Transverse colon (tissue), 4 donors: ENCODE measurements at regions not wholly inside any gene's neighbourhood (a gene's known extent, or its start where the extent isn't known, plus 50 kb on each side); places are given as distances from the start of the nearest gene placed in this dataset.

Experiments used
- DNase-seq: peaks from one replicate; pipeline ENCODE4 v3.0.0-alpha.2; 2019
- H3K27ac ChIP-seq, 4 donors: fragments of 200-600 bp; sonication (generic); 2 replicates each; pipeline ENCODE4 v1.5.1; 2016 to 2018; ENCODE audit warnings: inconsistent platforms in 4 of 4
- H3K27me3 ChIP-seq: fragments of 200-600 bp; sonication (generic); 2 replicates; pipeline ENCODE4 v1.5.1; 2017; ENCODE audit warnings: inconsistent platforms
- H3K36me3 ChIP-seq, 4 donors: fragments of 200-600 bp; sonication (generic); 2 replicates each; pipeline ENCODE4 v1.5.1; 2017 to 2019; ENCODE audit warnings: inconsistent platforms in 4 of 4
- H3K4me1 ChIP-seq, 4 donors: fragments of 200-600 bp; sonication (generic); 2 replicates each; pipeline ENCODE4 v1.5.1; 2017 to 2020; ENCODE audit warnings: inconsistent platforms in 4 of 4
- H3K4me3 ChIP-seq, 4 donors: fragments of 200-600 bp; sonication (generic); 1 replicate in 1 of 4; 2 replicates in 3 of 4; pipeline versions ENCODE4 v1.5.1 to v1.6.1; 2017 to 2019; ENCODE audit warnings: inconsistent platforms in 4 of 4
- H3K9me3 ChIP-seq, 2 donors: fragments of 200-600 bp; sonication (generic); 2 replicates each; pipeline ENCODE4 v1.5.1; 2017 to 2019; ENCODE audit warnings: inconsistent platforms in 2 of 2
- EP300 ChIP-seq: sonication (generic); formaldehyde crosslinking; IDR thresholded peaks from one replicate; pipeline ENCODE4 v1.6.1; 2017; ENCODE audit warnings: antibody characterized with exemption, low read depth
- POLR2A ChIP-seq: fragments of 450-650 bp; IDR thresholded peaks from one replicate; pipeline ENCODE4 v1.6.1; 2016; ENCODE audit warnings: antibody characterized with exemption, mild to moderate bottlenecking, moderate library complexity
- POLR2AphosphoS5 ChIP-seq, 3 donors: sonication (generic); formaldehyde crosslinking; IDR thresholded peaks; one replicate each; pipeline ENCODE4 v1.6.1; 2016; ENCODE audit warnings: antibody characterized with exemption in 3 of 3
- WGBS, 2 donors: methylation state at CpG; one replicate each; pipeline ENCODE4 v1.1.5; 2018; ENCODE audit warnings: low coverage in 1 of 2; 5-methylcytosine and 5-hydroxymethylcytosine counted together
- in situ Hi-C, 4 donors: fragments of 200-750 bp; cut with MboI; loops; one replicate each; pipeline versions ENCODE4 v1.15.0 to v1.15.1; 2017; ENCODE audit warnings: low sequenced_read_pairs in 3 of 4, low pct_ligation_motif_present in 1 of 4, low pct_unique_long_range_greater_than_20kb in 1 of 4
- intact Hi-C: fragments of 100-400 bp; cut with DNase I; formaldehyde crosslinking; loops from one replicate; pipeline ENCODE4 v1.15.1; 2023; ENCODE audit warnings: low total_unique reads
- TF ChIP-seq, protein P1 (sequence below), 5 experiments: fragments of 200-600 bp in 3 of 5; fragments of 450-650 bp in 2 of 5; sonication (generic) in 3 of 5; IDR thresholded peaks; 1 replicate in 2 of 5; 2 replicates in 3 of 5; pipeline ENCODE4 v1.5.1; 2016 to 2017; ENCODE audit warnings: antibody characterized with exemption in 5 of 5, inconsistent platforms in 3 of 5, mild to moderate bottlenecking in 2 of 5, moderate library complexity in 1 of 5

DNA sequence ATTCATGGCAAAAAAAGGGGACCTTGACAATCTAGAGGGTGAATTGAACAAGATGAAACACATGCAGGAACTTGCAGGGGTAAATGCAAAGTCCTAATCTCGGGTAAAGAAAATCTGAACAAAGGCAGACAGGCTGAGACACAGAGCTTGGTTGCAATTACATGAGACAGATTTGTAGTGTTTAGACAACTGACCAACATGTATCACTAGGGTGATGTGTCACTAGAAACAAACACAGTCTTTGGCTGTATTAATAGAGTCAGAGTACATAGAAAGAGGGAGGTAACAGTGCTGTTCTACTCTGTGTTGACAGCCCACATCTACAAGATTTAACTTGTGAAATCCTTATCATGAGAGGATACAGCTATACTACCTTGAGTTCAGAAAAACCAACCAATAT is 78.1 kb upstream of the GRIK3 start:
- H3K4me1 ChIP-seq: no peaks in the 10 kb centered on the region
- no peak for DNase-seq
- 36% methylated on average over 1 of the region's 1 CpG; no CpG with 5 or more reads in 1 of the 2 donors for WGBS, 2 donors
- TF ChIP-seq POLR2AphosphoS5 (IDR thresholded peaks at IDR 0.05) (no peak), POLR2A (no peak), EP300 (no peak)
- TF ChIP-seq, protein P1, sequence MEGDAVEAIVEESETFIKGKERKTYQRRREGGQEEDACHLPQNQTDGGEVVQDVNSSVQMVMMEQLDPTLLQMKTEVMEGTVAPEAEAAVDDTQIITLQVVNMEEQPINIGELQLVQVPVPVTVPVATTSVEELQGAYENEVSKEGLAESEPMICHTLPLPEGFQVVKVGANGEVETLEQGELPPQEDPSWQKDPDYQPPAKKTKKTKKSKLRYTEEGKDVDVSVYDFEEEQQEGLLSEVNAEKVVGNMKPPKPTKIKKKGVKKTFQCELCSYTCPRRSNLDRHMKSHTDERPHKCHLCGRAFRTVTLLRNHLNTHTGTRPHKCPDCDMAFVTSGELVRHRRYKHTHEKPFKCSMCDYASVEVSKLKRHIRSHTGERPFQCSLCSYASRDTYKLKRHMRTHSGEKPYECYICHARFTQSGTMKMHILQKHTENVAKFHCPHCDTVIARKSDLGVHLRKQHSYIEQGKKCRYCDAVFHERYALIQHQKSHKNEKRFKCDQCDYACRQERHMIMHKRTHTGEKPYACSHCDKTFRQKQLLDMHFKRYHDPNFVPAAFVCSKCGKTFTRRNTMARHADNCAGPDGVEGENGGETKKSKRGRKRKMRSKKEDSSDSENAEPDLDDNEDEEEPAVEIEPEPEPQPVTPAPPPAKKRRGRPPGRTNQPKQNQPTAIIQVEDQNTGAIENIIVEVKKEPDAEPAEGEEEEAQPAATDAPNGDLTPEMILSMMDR (IDR thresholded peaks at IDR 0.05): no peak
- H3K4me3 ChIP-seq: no peak overlapping the region
- in situ Hi-C loops (no loop called here), intact Hi-C loops (no loop called here)
- H3K9me3 ChIP-seq: no peaks in the 10 kb centered on the region
- no peaks in the 10 kb centered on the region for H3K27me3 ChIP-seq
- H3K27ac ChIP-seq: no peak overlapping the region
- H3K36me3 ChIP-seq: no peaks in the 10 kb centered on the region

DNA sequence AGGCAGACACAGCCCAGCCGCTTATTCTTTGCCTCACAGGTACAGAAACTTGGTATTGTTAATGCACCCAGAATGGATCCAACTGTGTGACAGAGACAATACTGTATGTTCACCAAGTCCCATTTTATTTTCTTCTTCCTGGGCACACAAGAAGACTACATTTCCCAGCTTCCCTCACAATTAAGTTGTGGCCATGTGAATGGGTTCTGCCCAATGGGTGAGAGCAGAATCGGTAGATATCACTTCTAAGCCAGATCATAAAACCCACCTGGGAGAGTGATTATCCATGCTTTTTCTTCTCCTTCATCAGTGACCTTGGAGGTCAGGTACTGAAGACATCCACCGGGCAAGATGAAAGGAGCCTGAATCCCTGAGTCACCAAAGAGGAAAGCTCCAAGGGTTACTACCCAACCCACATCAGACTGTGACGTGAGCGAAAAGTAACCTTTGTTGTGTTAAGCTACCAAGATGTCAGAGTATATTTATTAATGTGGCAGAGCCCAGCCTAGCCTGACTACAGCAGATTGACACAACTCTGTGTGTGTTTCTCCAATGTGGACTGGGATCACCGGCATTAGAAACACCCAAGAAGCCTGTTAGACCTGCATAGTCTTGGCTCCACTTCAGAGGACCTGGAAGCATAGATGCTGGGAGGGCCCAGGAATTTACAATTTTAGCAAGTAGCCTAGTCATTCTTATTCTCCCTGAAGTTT is 79.1 kb upstream of the GRIK3 start:
- WGBS, 2 donors: 73 to 93% methylated on average over 2 to 6 of the region's 6 CpGs
- TF ChIP-seq EP300: no peak
- TF ChIP-seq, protein P1 (IDR thresholded peaks at IDR 0.05): no peak
- no peak for TF ChIP-seq POLR2A
- no peak for TF ChIP-seq POLR2AphosphoS5 (IDR thresholded peaks at IDR 0.05)
- in situ Hi-C loops: no loop called here

DNA sequence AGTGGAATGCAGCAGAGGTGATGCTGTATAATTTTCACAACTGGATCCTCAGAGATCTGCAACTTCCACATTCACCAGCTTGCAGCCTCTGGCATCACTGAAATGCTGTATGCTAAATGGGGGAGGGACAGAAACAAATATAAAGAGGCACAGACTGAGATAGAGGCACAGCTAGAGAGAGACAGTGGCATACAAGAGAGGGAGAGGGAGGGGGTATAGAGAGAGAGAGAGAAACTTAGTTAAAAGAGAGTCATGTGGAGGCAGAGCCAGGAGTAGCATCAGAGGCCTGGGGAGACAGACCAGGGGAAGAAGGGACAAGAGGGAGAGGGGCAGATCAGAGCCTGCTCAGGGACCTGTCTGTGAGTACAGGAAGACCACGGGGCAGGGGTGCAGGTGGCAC is 84.5 kb upstream of the GRIK3 start:
- 20 to 38% methylated on average over 1 of the region's 1 CpG for WGBS, 2 donors
- TF ChIP-seq POLR2A (no peak), POLR2AphosphoS5 (IDR thresholded peaks at IDR 0.05) (no peak), EP300 (no peak)
- TF ChIP-seq, protein P1 (IDR thresholded peaks at IDR 0.05): no peak
- in situ Hi-C loops: no loop called here

More for the DNA sequence above, 79.1 kb upstream of the GRIK3 start:
- DNase-seq: no peak
- no peaks in the 10 kb centered on the region for H3K36me3 ChIP-seq
- H3K9me3 ChIP-seq: no peaks in the 10 kb centered on the region
- H3K4me3 ChIP-seq: no peak overlapping the region
- no peaks in the 10 kb centered on the region for H3K4me1 ChIP-seq
- H3K27me3 ChIP-seq: no peaks in the 10 kb centered on the region
- intact Hi-C loops: no loop called here
- no peak overlapping the region for H3K27ac ChIP-seq

DNA sequence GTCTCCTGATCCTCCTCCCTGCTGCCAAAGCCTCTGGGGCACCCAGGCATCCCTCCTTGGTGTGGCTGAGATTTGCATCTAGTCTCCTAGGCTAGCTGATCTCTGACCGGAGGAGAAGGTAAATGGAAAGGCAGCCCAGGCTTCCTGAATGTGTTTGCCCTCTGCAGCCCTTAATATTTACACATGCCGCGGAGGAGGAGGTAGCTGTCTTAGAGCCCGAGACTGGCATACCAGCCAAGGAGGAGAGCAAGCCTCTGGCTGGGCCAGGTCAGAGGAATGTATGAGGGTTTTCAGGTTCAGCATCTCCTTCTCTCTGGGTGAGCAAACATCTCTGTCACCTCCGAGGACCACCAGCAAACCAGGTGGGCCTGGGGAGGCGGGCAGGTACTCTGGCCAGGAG is 86.0 kb upstream of the GRIK3 start:
- intact Hi-C loops (no loop called here), in situ Hi-C loops (no loop called here)
- no peak for DNase-seq
- H3K4me3 ChIP-seq: no peak overlapping the region
- no peaks in the 10 kb centered on the region for H3K27me3 ChIP-seq
- H3K27ac ChIP-seq: no peak overlapping the region
- no peaks in the 10 kb centered on the region for H3K36me3 ChIP-seq
- H3K9me3 ChIP-seq: no peaks in the 10 kb centered on the region
- WGBS, 2 donors: 40 to 47% methylated on average over 2 to 6 of the region's 6 CpGs
- no peaks in the 10 kb centered on the region for H3K4me1 ChIP-seq
- TF ChIP-seq, protein P1 (IDR thresholded peaks at IDR 0.05): no peak
- no peak for TF ChIP-seq POLR2AphosphoS5 (IDR thresholded peaks at IDR 0.05)
- no peak for TF ChIP-seq POLR2A
- no peak for TF ChIP-seq EP300

More for the DNA sequence above, 84.5 kb upstream of the GRIK3 start:
- H3K4me3 ChIP-seq: no peak overlapping the region
- no peaks in the 10 kb centered on the region for H3K4me1 ChIP-seq
- DNase-seq: no peak
- intact Hi-C loops: no loop called here
- no peak overlapping the region for H3K27ac ChIP-seq
- H3K36me3 ChIP-seq: no peaks in the 10 kb centered on the region
- no peaks in the 10 kb centered on the region for H3K9me3 ChIP-seq
- H3K27me3 ChIP-seq: no peaks in the 10 kb centered on the region
